ENCODE measurements at regions not wholly inside any gene's neighbourhood (a gene's known extent, or its start where the extent isn't known, plus 50 kb on each side); places are given as distances from the start of the nearest gene placed in this dataset.

- H3K27ac ChIP-seq (ENCODE audit: low read depth, low read length): no peak overlapping the region
- TF ChIP-seq, protein P1, sequence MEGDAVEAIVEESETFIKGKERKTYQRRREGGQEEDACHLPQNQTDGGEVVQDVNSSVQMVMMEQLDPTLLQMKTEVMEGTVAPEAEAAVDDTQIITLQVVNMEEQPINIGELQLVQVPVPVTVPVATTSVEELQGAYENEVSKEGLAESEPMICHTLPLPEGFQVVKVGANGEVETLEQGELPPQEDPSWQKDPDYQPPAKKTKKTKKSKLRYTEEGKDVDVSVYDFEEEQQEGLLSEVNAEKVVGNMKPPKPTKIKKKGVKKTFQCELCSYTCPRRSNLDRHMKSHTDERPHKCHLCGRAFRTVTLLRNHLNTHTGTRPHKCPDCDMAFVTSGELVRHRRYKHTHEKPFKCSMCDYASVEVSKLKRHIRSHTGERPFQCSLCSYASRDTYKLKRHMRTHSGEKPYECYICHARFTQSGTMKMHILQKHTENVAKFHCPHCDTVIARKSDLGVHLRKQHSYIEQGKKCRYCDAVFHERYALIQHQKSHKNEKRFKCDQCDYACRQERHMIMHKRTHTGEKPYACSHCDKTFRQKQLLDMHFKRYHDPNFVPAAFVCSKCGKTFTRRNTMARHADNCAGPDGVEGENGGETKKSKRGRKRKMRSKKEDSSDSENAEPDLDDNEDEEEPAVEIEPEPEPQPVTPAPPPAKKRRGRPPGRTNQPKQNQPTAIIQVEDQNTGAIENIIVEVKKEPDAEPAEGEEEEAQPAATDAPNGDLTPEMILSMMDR (conservative IDR thresholded peaks at IDR 0.05): no peak
- H3K4me1 Mint-ChIP-seq: no peaks in the 10 kb centered on the region
- no peaks in the 10 kb centered on the region for H3K27me3 ChIP-seq (ENCODE audit: control insufficient read depth, insufficient read depth, low read length, poor library complexity, severe bottlenecking)
- no peaks in the 10 kb centered on the region for H3K9me3 ChIP-seq (ENCODE audit: control insufficient read depth, low read length)
- H3K4me3 Mint-ChIP-seq: no peak overlapping the region
- no peak overlapping the region for H3K27ac Mint-ChIP-seq
- no peaks in the 10 kb centered on the region for H3K36me3 Mint-ChIP-seq (ENCODE audit: low read depth)
- no peak for DNase-seq
- no peaks in the 10 kb centered on the region for H3K36me3 ChIP-seq (ENCODE audit: control insufficient read depth, insufficient read depth, low read length)
- H3K9me3 Mint-ChIP-seq: no peaks in the 10 kb centered on the region
- peaks cover 4% of the 10 kb centered on the region for H3K27me3 Mint-ChIP-seq (ENCODE audit: insufficient read depth)
- H3K4me3 ChIP-seq (ENCODE audit: low read length): no peak overlapping the region
- 85 to 95% methylated on average over 4 to 7 of the region's 7 CpGs for WGBS, 2 experiments (ENCODE audit: insufficient coverage in 1 of 2, insufficient read length in 1 of 2)
- H3K9ac ChIP-seq (ENCODE audit: extremely low read depth, low read length, poor library complexity, severe bottlenecking): no peak overlapping the region
- H3K4me1 ChIP-seq (ENCODE audit: control insufficient read depth, insufficient read depth, low read length): no peaks in the 10 kb centered on the region
These were observed 322.1 kb upstream of the ETAA1 start for GRCh38 chr2:67075056-67075455.

- Histone ChIP-seq H3K9me3 (ENCODE audit: control insufficient read depth, low read length) (no peaks in the 10 kb centered on the region), H3K27me3 (ENCODE audit: control insufficient read depth, insufficient read depth, low read length, poor library complexity, severe bottlenecking) (no peaks in the 10 kb centered on the region), H3K4me3 (ENCODE audit: low read length) (no peak overlapping the region), H3K9ac (ENCODE audit: extremely low read depth, low read length, poor library complexity, severe bottlenecking) (no peak overlapping the region), H3K27ac (ENCODE audit: low read depth, low read length) (no peak overlapping the region), H3K4me1 (ENCODE audit: control insufficient read depth, insufficient read depth, low read length) (no peaks in the 10 kb centered on the region), H3K36me3 (ENCODE audit: control insufficient read depth, insufficient read depth, low read length) (no peaks in the 10 kb centered on the region)
- DNase-seq: no peak
- Mint-ChIP-seq H3K36me3 (ENCODE audit: low read depth) (no peaks in the 10 kb centered on the region), H3K4me3 (no peak overlapping the region), H3K27me3 (ENCODE audit: insufficient read depth) (peaks cover 4% of the 10 kb centered on the region), H3K27ac (no peak overlapping the region), H3K4me1 (no peaks in the 10 kb centered on the region), H3K9me3 (peaks cover 3% of the 10 kb centered on the region)
- TF ChIP-seq, protein P1 (conservative IDR thresholded peaks at IDR 0.05): no peak
- WGBS, 2 experiments (ENCODE audit: insufficient coverage in 1 of 2, insufficient read length in 1 of 2): 92% methylated on average over 3 of the region's 3 CpGs; no CpG with 5 or more reads in 1 of the 2 experiments
These were observed 321.4 kb upstream of the ETAA1 start for GRCh38 chr2:67075530-67076238.

- Histone ChIP-seq H3K36me3 (ENCODE audit: control insufficient read depth, insufficient read depth, low read length) (no peaks in the 10 kb centered on the region), H3K27ac (ENCODE audit: low read depth, low read length) (no peak overlapping the region), H3K4me1 (ENCODE audit: control insufficient read depth, insufficient read depth, low read length) (no peaks in the 10 kb centered on the region), H3K4me3 (ENCODE audit: low read length) (no peak overlapping the region), H3K9ac (ENCODE audit: extremely low read depth, low read length, poor library complexity, severe bottlenecking) (no peak overlapping the region), H3K9me3 (ENCODE audit: control insufficient read depth, low read length) (no peaks in the 10 kb centered on the region), H3K27me3 (ENCODE audit: control insufficient read depth, insufficient read depth, low read length, poor library complexity, severe bottlenecking) (no peaks in the 10 kb centered on the region)
- no peak overlapping the region for H3K27ac Mint-ChIP-seq
- H3K27me3 Mint-ChIP-seq (ENCODE audit: insufficient read depth): peaks cover 4% of the 10 kb centered on the region
- no peak for DNase-seq
- H3K36me3 Mint-ChIP-seq (ENCODE audit: low read depth): no peaks in the 10 kb centered on the region
- H3K4me1 Mint-ChIP-seq: no peaks in the 10 kb centered on the region
- no peak overlapping the region for H3K4me3 Mint-ChIP-seq
- TF ChIP-seq, protein P1 (conservative IDR thresholded peaks at IDR 0.05): no peak
- peaks cover 6% of the 10 kb centered on the region for H3K9me3 Mint-ChIP-seq
- 93% methylated on average over 1 of the region's 1 CpG; no CpG with 5 or more reads in 1 of the 2 experiments for WGBS, 2 experiments (ENCODE audit: insufficient coverage in 1 of 2, insufficient read length in 1 of 2)
These were observed 320.9 kb upstream of the ETAA1 start for GRCh38 chr2:67076239-67076624.
